ENCODE measurements at regions not wholly inside any gene's neighbourhood (a gene's known extent, or its start where the extent isn't known, plus 50 kb on each side); places are given as distances from the start of the nearest gene placed in this dataset.

DNA sequence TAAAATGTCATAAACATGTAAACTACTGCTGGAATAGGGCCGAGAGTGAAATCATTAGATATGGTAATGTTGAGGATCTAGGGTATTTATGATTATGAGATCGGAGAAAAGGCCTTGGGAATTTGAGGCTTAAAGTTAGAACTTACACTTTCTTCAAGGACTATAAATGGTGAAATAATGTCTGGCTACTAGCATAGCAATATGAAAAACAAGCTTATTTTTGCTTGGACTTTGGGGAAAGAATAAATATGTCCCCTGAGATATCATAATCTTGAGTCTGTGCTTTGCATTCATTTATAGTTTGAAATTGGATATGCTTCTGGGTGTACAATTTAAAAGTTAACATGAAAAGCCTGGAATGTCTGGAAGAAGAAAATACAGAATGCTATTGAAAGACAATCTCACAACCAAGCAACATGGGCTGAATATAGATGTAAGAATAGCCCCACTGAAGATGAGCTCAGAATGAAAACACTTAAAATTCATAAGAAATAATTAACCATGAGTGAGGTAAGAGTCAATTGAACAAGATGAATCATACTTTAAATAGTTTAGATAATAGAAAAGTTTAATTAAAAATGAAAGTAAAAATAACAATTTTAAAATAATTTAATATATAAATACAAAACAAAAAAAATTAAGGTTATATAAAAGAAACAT, 1555.4 kb upstream of the MIR17HG start:
- Mint-ChIP-seq H3K4me3 (no peak overlapping the region), H3K36me3 (0 out of 2 replicates have a peak, but pooled peaks cover 2% of the 10 kb centered on the region), H3K9me3 (peaks cover 6% of the 10 kb centered on the region), H3K27ac (no peak overlapping the region), H3K27me3 (ENCODE audit: low read depth) (no peaks in the 10 kb centered on the region), H3K4me1 (peaks cover 15% of the 10 kb centered on the region)
- ChIA-PET CTCF (no interaction called here), POLR2A (no interaction called here)
- ATAC-seq (no peak), DNase-seq (ENCODE audit: low spot score) (no peak)
- no peak for TF ChIP-seq TEAD1 (CRISPR knock-in tag; IDR thresholded peaks at IDR 0.05)
- TF ChIP-seq CBFB (CRISPR knock-in tag; IDR thresholded peaks at IDR 0.05; ENCODE audit: low read depth): no peak
- no peak for TF ChIP-seq HMGA2 (CRISPR knock-in tag; IDR thresholded peaks at IDR 0.05)
- no peak for TF ChIP-seq TP53 (CRISPR knock-in tag; IDR thresholded peaks at IDR 0.05)
- TF ChIP-seq ERG (CRISPR knock-in tag; IDR thresholded peaks at IDR 0.05): no peak
- no peak for TF ChIP-seq RELA (CRISPR knock-in tag; IDR thresholded peaks at IDR 0.05; ENCODE audit: borderline replicate concordance)
- no peak for TF ChIP-seq ZNF138 (CRISPR knock-in tag; conservative IDR thresholded peaks at IDR 0.05)
- TF ChIP-seq MLX (CRISPR knock-in tag; IDR thresholded peaks at IDR 0.05): no peak
- TF ChIP-seq ATF3 (CRISPR knock-in tag; conservative IDR thresholded peaks at IDR 0.05): no peak
- TF ChIP-seq, protein P1, sequence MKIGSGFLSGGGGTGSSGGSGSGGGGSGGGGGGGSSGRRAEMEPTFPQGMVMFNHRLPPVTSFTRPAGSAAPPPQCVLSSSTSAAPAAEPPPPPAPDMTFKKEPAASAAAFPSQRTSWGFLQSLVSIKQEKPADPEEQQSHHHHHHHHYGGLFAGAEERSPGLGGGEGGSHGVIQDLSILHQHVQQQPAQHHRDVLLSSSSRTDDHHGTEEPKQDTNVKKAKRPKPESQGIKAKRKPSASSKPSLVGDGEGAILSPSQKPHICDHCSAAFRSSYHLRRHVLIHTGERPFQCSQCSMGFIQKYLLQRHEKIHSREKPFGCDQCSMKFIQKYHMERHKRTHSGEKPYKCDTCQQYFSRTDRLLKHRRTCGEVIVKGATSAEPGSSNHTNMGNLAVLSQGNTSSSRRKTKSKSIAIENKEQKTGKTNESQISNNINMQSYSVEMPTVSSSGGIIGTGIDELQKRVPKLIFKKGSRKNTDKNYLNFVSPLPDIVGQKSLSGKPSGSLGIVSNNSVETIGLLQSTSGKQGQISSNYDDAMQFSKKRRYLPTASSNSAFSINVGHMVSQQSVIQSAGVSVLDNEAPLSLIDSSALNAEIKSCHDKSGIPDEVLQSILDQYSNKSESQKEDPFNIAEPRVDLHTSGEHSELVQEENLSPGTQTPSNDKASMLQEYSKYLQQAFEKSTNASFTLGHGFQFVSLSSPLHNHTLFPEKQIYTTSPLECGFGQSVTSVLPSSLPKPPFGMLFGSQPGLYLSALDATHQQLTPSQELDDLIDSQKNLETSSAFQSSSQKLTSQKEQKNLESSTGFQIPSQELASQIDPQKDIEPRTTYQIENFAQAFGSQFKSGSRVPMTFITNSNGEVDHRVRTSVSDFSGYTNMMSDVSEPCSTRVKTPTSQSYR (CRISPR knock-in tag; IDR thresholded peaks at IDR 0.05): no peak
- no peak for TF ChIP-seq OVOL2 (CRISPR knock-in tag; IDR thresholded peaks at IDR 0.05; ENCODE audit: borderline replicate concordance)
- TF ChIP-seq, protein P2, sequence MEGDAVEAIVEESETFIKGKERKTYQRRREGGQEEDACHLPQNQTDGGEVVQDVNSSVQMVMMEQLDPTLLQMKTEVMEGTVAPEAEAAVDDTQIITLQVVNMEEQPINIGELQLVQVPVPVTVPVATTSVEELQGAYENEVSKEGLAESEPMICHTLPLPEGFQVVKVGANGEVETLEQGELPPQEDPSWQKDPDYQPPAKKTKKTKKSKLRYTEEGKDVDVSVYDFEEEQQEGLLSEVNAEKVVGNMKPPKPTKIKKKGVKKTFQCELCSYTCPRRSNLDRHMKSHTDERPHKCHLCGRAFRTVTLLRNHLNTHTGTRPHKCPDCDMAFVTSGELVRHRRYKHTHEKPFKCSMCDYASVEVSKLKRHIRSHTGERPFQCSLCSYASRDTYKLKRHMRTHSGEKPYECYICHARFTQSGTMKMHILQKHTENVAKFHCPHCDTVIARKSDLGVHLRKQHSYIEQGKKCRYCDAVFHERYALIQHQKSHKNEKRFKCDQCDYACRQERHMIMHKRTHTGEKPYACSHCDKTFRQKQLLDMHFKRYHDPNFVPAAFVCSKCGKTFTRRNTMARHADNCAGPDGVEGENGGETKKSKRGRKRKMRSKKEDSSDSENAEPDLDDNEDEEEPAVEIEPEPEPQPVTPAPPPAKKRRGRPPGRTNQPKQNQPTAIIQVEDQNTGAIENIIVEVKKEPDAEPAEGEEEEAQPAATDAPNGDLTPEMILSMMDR (IDR thresholded peaks at IDR 0.05): no peak
- TF ChIP-seq TEAD4 (CRISPR knock-in tag; IDR thresholded peaks at IDR 0.05): no peak
- no peak for TF ChIP-seq NFYB (CRISPR knock-in tag; conservative IDR thresholded peaks at IDR 0.05; ENCODE audit: low read depth)

DNA sequence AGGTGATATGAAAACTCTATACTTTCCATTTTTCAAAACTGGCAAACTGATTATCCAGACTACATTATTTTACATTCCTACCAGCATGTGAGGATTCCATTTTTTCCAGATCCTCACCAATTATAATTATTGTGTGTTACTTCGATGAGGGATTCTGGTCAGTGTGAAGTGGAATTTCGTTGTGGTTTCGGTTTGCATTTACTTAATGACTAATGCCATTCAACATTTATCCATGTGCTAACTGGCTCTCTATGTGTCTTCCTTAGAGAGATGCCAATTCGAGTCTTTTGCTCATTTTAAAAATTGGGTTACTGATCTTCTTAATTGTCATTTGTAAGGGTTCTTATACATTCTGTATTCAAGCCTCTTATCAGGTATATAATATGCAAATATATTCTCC, 1551.3 kb upstream of the MIR17HG start:
- Mint-ChIP-seq H3K27ac (no peak overlapping the region), H3K27me3 (ENCODE audit: low read depth) (no peaks in the 10 kb centered on the region), H3K9me3 (peaks cover 6% of the 10 kb centered on the region), H3K36me3 (0 out of 2 replicates have a peak, but pooled peaks cover 2% of the 10 kb centered on the region), H3K4me1 (peaks cover 11% of the 10 kb centered on the region), H3K4me3 (no peak overlapping the region)
- DNase-seq (ENCODE audit: low spot score): no peak
- ATAC-seq: no peak
- ChIA-PET POLR2A (no interaction called here), CTCF (no interaction called here)
- TF ChIP-seq JAZF1 (CRISPR knock-in tag; IDR thresholded peaks at IDR 0.05): no peak
- TF ChIP-seq, protein P2 (IDR thresholded peaks at IDR 0.05): no peak
- TF ChIP-seq EMX1 (CRISPR knock-in tag; IDR thresholded peaks at IDR 0.05): no peak
- no peak for TF ChIP-seq FOXP1 (CRISPR knock-in tag; IDR thresholded peaks at IDR 0.05; ENCODE audit: borderline replicate concordance)
- TF ChIP-seq USF1 (CRISPR knock-in tag; IDR thresholded peaks at IDR 0.05): no peak
- no peak for TF ChIP-seq JUN (CRISPR knock-in tag; IDR thresholded peaks at IDR 0.05)
- TF ChIP-seq NR3C1 (CRISPR knock-in tag; conservative IDR thresholded peaks at IDR 0.05; ENCODE audit: low read depth): no peak
- TF ChIP-seq NFE2L1 (CRISPR knock-in tag; IDR thresholded peaks at IDR 0.05): no peak
